GM13976 (cell line): ENCODE measurements at regions not wholly inside any gene's neighbourhood (a gene's known extent, or its start where the extent isn't known, plus 50 kb on each side); places are given as distances from the start of the nearest gene placed in this dataset.
"Not testable (repeated sequence)": the region's sequence is repeated elsewhere in the genome, so short reads cannot be mapped to it uniquely, and the experiment has no call there.

Source experiments
- DNase-seq: peaks from one replicate; pipeline ENCODE4 v3.0.0; 2012; ENCODE audit warnings: low spot score
- in situ Hi-C: fragments of 300-500 bp; cut with MboI; formaldehyde crosslinking; loops from one replicate; pipeline ENCODE4 v1.12.0; 2022; ENCODE audit warnings: low sequenced_read_pairs, mixed read lengths, inconsistent platforms; ENCODE audit not compliant: unreplicated experiment
- TF ChIP-seq, protein P1 (sequence below): IDR thresholded peaks from 2 replicates; pipeline ENCODE4 v1.5.1; 2012; ENCODE audit warnings: borderline replicate concordance, mild to moderate bottlenecking; ENCODE audit not compliant: insufficient read depth; ENCODE audit errors: extremely low read depth, missing control alignments, control extremely low read depth

DNA sequence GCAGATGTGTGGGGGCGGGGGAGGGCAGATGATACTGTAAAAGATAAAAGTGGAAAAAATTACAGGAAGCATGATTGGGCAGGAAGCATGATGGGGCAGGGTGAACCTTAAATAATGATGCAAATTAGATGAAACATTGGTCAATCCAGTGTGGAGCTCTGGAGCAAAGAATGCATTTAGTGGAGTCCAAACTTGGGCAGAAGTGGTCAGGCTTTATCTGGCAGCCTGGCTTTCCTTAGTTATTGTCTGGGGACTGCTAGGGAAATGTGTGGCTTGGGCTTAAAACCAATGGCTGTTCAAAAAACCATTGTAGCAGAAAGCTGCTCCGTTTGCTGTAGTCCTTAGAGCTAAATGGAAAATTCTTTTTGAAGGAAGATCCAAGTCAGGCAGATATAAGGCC lies 1077.3 kb upstream of the MIR17HG start:
- TF ChIP-seq, protein P1, sequence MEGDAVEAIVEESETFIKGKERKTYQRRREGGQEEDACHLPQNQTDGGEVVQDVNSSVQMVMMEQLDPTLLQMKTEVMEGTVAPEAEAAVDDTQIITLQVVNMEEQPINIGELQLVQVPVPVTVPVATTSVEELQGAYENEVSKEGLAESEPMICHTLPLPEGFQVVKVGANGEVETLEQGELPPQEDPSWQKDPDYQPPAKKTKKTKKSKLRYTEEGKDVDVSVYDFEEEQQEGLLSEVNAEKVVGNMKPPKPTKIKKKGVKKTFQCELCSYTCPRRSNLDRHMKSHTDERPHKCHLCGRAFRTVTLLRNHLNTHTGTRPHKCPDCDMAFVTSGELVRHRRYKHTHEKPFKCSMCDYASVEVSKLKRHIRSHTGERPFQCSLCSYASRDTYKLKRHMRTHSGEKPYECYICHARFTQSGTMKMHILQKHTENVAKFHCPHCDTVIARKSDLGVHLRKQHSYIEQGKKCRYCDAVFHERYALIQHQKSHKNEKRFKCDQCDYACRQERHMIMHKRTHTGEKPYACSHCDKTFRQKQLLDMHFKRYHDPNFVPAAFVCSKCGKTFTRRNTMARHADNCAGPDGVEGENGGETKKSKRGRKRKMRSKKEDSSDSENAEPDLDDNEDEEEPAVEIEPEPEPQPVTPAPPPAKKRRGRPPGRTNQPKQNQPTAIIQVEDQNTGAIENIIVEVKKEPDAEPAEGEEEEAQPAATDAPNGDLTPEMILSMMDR, result no peak
- in situ Hi-C loops, result no loop called here
- DNase-seq, result no peak

DNA sequence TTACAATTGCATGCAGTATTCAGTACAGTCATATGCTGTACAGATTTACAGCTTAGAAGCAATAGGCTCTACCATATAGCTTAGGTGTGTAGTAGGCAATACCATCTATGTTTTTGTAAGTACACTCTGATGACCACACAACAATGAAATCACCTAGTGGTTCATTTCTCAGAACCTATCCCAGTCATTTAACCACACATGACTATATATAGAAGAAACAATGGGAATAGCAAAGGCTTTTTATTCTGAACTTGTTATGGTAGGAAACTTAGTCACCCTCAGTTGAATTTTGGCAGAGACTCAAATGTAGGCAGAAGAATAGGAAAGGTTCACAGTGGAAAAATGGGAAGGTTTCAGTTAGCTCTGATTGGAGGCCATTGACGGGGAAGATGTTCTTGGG lies 1075.1 kb upstream of the MIR17HG start:
- TF ChIP-seq, protein P1, result no peak
- DNase-seq, result no peak
- in situ Hi-C loops, result no loop called here

DNA sequence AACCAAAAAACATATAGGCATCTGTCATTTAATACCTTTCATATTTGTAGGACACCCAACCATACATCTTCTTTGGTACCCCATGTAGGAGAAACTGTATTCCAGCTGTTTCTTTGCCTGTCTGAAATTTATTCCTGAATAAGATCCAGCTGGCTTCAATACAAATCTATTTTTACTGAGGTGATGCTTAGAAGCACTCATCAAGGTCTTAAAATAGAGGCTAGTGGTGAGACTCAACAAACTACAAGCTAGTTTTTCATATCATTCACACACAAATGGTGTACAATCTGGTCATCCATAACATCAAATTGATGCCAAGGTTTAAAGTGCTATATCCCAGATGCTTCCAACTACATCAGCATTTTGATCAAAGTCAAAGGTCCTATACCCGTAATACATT lies 1071.3 kb upstream of the MIR17HG start:
- in situ Hi-C loops, result no loop called here
- TF ChIP-seq, protein P1, result no peak
- DNase-seq, result no peak

DNA sequence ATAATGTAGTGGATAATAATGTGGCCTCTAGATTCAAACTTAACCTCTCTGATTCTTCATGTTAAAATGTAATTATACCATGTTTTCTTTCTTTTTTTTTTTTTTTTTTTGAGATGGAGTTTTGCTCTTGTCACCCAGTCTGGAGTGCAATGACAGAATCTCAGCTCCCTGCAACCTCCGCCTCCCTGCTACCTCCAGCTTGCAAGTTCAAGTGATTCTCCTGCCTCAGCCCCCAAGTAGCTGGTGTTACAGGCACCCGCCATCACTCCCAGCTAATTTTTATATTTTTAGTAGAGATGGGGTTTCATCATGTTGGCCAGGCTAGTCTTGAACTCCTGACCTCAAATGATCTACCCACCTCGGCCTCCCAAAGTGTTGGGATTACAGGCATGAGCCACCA lies 1069.3 kb upstream of the MIR17HG start:
- in situ Hi-C loops, DNase-seq: not testable (repeated sequence)

DNA sequence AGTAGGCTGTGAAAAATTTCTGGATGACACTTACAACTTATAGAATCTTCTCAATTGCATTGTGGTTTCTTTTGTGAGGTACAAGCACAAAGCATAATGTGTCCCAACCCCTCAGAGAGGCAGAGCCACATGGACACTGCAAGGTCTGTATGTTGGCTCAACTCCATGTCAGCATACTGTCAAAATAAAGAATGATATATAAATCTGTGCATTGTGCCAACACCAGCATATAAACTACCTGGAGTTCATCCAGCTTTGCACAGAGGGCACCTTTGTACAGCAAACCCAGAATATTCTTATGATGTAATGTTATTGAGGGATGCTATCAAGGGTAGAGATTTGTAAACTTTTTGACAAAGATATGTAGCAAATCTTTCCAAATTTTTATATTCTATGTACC lies 1065.8 kb upstream of the MIR17HG start:
- TF ChIP-seq, protein P1, result no peak
- in situ Hi-C loops, result no loop called here
- no peak for DNase-seq

DNA sequence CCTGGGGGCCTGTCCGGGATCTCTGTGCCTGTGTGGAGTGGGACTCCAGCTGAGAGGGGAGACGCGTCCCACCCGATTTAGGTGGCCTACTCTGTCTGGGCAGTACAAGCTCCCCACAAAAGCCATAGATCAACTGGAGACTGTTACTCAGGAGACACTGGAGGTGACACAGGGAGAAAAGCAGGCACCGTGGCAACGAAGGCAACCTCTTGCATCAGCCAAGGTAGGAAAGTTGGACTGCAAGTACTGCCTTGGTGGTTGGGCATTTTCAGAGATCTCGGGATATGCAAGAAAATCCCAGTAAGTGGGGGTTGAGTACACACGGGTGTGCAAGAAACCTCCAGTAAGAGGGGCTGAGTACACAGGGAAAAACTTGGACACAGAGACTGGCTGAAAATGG lies 1060.0 kb upstream of the MIR17HG start:
- TF ChIP-seq, protein P1, result no peak
- in situ Hi-C loops, result no loop called here
- no peak for DNase-seq

DNA sequence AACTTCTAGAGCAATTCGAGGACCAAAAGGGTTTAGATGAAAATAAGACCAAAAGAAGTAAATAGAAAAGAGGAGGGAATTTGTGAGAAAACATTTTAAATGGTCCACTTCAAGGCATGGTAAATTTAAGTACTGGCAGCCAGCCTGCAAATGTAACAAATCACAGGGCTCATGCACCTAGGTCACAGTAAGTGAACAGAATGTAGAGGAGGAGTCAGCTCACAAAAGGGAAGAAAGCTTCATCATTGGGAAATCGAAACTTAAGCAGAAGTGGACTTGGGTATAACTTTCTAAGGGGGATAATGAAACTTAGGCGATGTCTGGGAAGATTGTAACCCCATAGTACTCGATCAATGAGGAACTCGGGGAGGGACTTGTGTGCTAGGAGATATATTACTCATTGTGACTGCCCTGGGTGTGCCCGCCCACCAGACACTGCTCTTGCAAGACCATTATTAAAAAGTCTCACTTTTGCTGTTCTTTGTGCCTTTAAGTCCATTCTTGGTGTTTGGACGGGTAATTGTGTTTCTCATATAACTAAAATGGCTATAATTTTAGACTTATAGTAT lies 1053.6 kb upstream of the MIR17HG start:
- TF ChIP-seq, protein P1, result no peak
- in situ Hi-C loops, result no loop called here
- no peak for DNase-seq

DNA sequence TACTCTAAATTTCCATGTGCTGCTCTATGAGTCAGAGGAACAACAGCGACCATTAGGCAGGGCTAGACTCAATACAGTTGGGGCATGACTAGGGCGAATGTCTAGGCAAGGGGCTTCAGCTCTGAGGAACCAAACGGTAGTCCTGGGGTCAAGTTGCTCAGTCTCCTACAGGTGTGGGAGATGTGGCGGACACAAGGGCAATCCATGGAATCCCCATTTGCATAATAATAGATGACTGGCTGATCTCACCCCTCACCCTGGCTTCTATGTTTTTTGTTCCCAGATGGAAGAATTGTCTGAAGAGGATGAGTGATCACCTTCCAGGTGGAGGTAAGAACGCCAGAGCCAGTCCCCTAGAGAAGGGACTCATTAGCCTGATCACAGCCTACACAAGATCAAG lies 1048.2 kb upstream of the MIR17HG start:
- DNase-seq, result no peak
- TF ChIP-seq, protein P1, result no peak
- in situ Hi-C loops, result no loop called here
